ENCODE measurements at regions not wholly inside any gene's neighbourhood (a gene's known extent, or its start where the extent isn't known, plus 50 kb on each side); places are given as distances from the start of the nearest gene placed in this dataset.
A peak's percentile ranks its signal among the peaks of the same experiment; 100 is the strongest.

GRCh38 chr13:103147961-103148360 is 81.7 kb upstream of the SLC10A2 start:
- Histone ChIP-seq H3K4me1 (no peaks in the 10 kb centered on the region), H3K4me3 (no peak overlapping the region), H3K36me3 (no peaks in the 10 kb centered on the region), H3K27ac (no peak overlapping the region), H3K27me3 (no peaks in the 10 kb centered on the region), H3K9me3 (peaks cover 0 to 5% of the 10 kb centered on the region in 2 donors)
- intact Hi-C loops (cut with DNase I; ENCODE audit: low total_unique reads): no loop called here
- TF ChIP-seq POLR2A (IDR thresholded peaks at IDR 0.05): no peak
- TF ChIP-seq POLR2AphosphoS5 (IDR thresholded peaks at IDR 0.05): no peak
- no peak for TF ChIP-seq CTCF (IDR thresholded peaks at IDR 0.05)
- DNase-seq (ENCODE audit: low spot score in 2 of 2): no peak

GRCh38 chr13:103145442-103145841 is 79.2 kb upstream of the SLC10A2 start:
- Histone ChIP-seq H3K36me3 (no peaks in the 10 kb centered on the region), H3K27me3 (no peaks in the 10 kb centered on the region), H3K4me3 (no peak overlapping the region), H3K9me3 (peaks cover 0 to 5% of the 10 kb centered on the region in 2 donors), H3K27ac (no peak overlapping the region), H3K4me1 (no peaks in the 10 kb centered on the region)
- no peak for DNase-seq (ENCODE audit: low spot score in 2 of 2)
- TF ChIP-seq CTCF (IDR thresholded peaks at IDR 0.05) (no peak), POLR2A (IDR thresholded peaks at IDR 0.05) (no peak), POLR2AphosphoS5 (IDR thresholded peaks at IDR 0.05) (no peak)
- intact Hi-C loops (cut with DNase I; ENCODE audit: low total_unique reads): no loop called here

- intact Hi-C loops (cut with DNase I; ENCODE audit: low total_unique reads): no loop called here
- no peaks in the 10 kb centered on the region for H3K9me3 ChIP-seq
- no peak overlapping the region for H3K4me3 ChIP-seq
- no peaks in the 10 kb centered on the region for H3K27me3 ChIP-seq
- H3K36me3 ChIP-seq: no peaks in the 10 kb centered on the region
- TF ChIP-seq POLR2A (IDR thresholded peaks at IDR 0.05) (no peak), POLR2AphosphoS5 (IDR thresholded peaks at IDR 0.05) (no peak), CTCF (IDR thresholded peaks at IDR 0.05) (no peak)
- H3K27ac ChIP-seq: no peak overlapping the region
- DNase-seq (ENCODE audit: low spot score in 2 of 2): no peak
- H3K4me1 ChIP-seq: no peaks in the 10 kb centered on the region
Measured at GRCh38 chr13:103143432-103143831, 77.2 kb upstream of the SLC10A2 start.

GRCh38 chr13:103142151-103142550 is 75.9 kb upstream of the SLC10A2 start:
- no peaks in the 10 kb centered on the region for H3K4me1 ChIP-seq
- no peak overlapping the region for H3K4me3 ChIP-seq
- no peak overlapping the region for H3K27ac ChIP-seq
- no peak for DNase-seq (ENCODE audit: low spot score in 2 of 2)
- no peaks in the 10 kb centered on the region for H3K36me3 ChIP-seq
- intact Hi-C loops (cut with DNase I; ENCODE audit: low total_unique reads): no loop called here
- no peak for TF ChIP-seq CTCF (IDR thresholded peaks at IDR 0.05)
- TF ChIP-seq POLR2A (IDR thresholded peaks at IDR 0.05): no peak
- H3K9me3 ChIP-seq: no peaks in the 10 kb centered on the region
- H3K27me3 ChIP-seq: no peaks in the 10 kb centered on the region

- intact Hi-C loops (cut with DNase I; ENCODE audit: low total_unique reads): no loop called here
- Histone ChIP-seq H3K27ac (no peak overlapping the region), H3K4me3 (no peak overlapping the region), H3K36me3 (no peaks in the 10 kb centered on the region), H3K9me3 (no peaks in the 10 kb centered on the region), H3K4me1 (no peaks in the 10 kb centered on the region), H3K27me3 (no peaks in the 10 kb centered on the region)
- no peak for DNase-seq (ENCODE audit: low spot score in 2 of 2)
- TF ChIP-seq CTCF (IDR thresholded peaks at IDR 0.05) (peak in 1 of 3 donors; percentile 19), POLR2AphosphoS5 (IDR thresholded peaks at IDR 0.05) (no peak), POLR2A (IDR thresholded peaks at IDR 0.05) (no peak)
Measured at GRCh38 chr13:103140001-103140671, 73.9 kb upstream of the SLC10A2 start.

Measured in breast epithelium (tissue), 4 donors.